Astrocyte (in vitro differentiated cells and primary cell): ENCODE measurements at regions not wholly inside any gene's neighbourhood (a gene's known extent, or its start where the extent isn't known, plus 50 kb on each side); places are given as distances from the start of the nearest gene placed in this dataset.

Source experiments
- DNase-seq: peaks from one replicate; pipeline ENCODE4 v3.0.0-alpha.2; 2010; ENCODE audit warnings: low read depth
- FAIRE-seq: peaks from 2 replicates; lab custom pipeline; 2011; peaks lifted over from hg19 to GRCh38; lab: Jason Lieb, UNC
- H2AFZ ChIP-seq: 2 replicates; pipeline ENCODE4 v1.6.0; 2012; ENCODE audit warnings: low read depth, low read length, inconsistent platforms
- H3K27ac ChIP-seq: 2 replicates; pipeline ENCODE4 v1.5.1; 2011; ENCODE audit warnings: low read depth, low read length, inconsistent platforms
- H3K27me3 ChIP-seq: 2 replicates; pipeline ENCODE4 v1.6.0; 2011; ENCODE audit warnings: low read length, inconsistent platforms; ENCODE audit not compliant: insufficient read depth
- H3K36me3 ChIP-seq: 2 replicates; pipeline ENCODE4 v1.5.1; 2011; ENCODE audit warnings: low read length, inconsistent platforms; ENCODE audit not compliant: insufficient read depth
- H3K4me1 ChIP-seq: 2 replicates; pipeline ENCODE4 v1.5.1; 2011; ENCODE audit warnings: low read length, inconsistent platforms; ENCODE audit not compliant: insufficient read depth
- H3K4me2 ChIP-seq: 2 replicates; pipeline ENCODE4 v1.6.0; 2012; ENCODE audit warnings: low read length, inconsistent platforms
- H3K4me3 ChIP-seq: 2 replicates; pipeline ENCODE4 v1.5.1; 2011; ENCODE audit warnings: low read depth, mild to moderate bottlenecking, low read length, inconsistent platforms; ENCODE audit not compliant: insufficient read depth
- H3K79me2 ChIP-seq: 2 replicates; pipeline ENCODE4 v1.6.0; 2012; ENCODE audit warnings: mild to moderate bottlenecking, low read length, inconsistent platforms; ENCODE audit not compliant: insufficient read depth
- H3K9ac ChIP-seq: 2 replicates; pipeline ENCODE4 v1.6.0; 2012; ENCODE audit warnings: mild to moderate bottlenecking, low read length, inconsistent platforms
- H3K9me3 ChIP-seq: 2 replicates; pipeline ENCODE4 v1.5.1; 2012; ENCODE audit warnings: low read depth, mild to moderate bottlenecking, low read length, inconsistent platforms; ENCODE audit not compliant: insufficient read depth
- H4K20me1 ChIP-seq: 2 replicates; pipeline ENCODE4 v1.6.0; 2012; ENCODE audit warnings: low read length, inconsistent platforms; ENCODE audit not compliant: insufficient read depth
- H3K27ac Mint-ChIP-seq: one replicate; pipeline ENCODE4 v1.8.0; 2021; ENCODE audit warnings: mild to moderate bottlenecking, mixed read lengths; ENCODE audit not compliant: unreplicated experiment
- H3K27me3 Mint-ChIP-seq: one replicate; pipeline ENCODE4 v1.8.0; 2021; ENCODE audit warnings: low read depth, mixed read lengths; ENCODE audit not compliant: unreplicated experiment
- H3K36me3 Mint-ChIP-seq: one replicate; pipeline ENCODE4 v1.8.0; 2021; ENCODE audit warnings: low read depth, mixed read lengths; ENCODE audit not compliant: unreplicated experiment
- H3K4me1 Mint-ChIP-seq: one replicate; pipeline ENCODE4 v1.8.0; 2021; ENCODE audit warnings: low read depth, mixed read lengths; ENCODE audit not compliant: unreplicated experiment
- H3K4me3 Mint-ChIP-seq: one replicate; pipeline ENCODE4 v1.8.0; 2021; ENCODE audit warnings: mild to moderate bottlenecking, moderate library complexity, mixed read lengths; ENCODE audit not compliant: unreplicated experiment
- H3K9me3 Mint-ChIP-seq: one replicate; pipeline ENCODE4 v1.8.0; 2021; ENCODE audit warnings: mild to moderate bottlenecking, mixed read lengths; ENCODE audit not compliant: unreplicated experiment
- EZH2 ChIP-seq: IDR thresholded peaks from 2 replicates; pipeline ENCODE4 v1.6.1; 2012; ENCODE audit warnings: mild to moderate bottlenecking, low read length, inconsistent platforms; ENCODE audit not compliant: insufficient read depth
- TF ChIP-seq, protein P1 (sequence below): IDR thresholded peaks from 2 replicates; pipeline ENCODE4 v1.5.1; 2011; ENCODE audit warnings: low read depth, mild to moderate bottlenecking, inconsistent platforms, low read length, moderate library complexity; ENCODE audit not compliant: insufficient read depth

DNA sequence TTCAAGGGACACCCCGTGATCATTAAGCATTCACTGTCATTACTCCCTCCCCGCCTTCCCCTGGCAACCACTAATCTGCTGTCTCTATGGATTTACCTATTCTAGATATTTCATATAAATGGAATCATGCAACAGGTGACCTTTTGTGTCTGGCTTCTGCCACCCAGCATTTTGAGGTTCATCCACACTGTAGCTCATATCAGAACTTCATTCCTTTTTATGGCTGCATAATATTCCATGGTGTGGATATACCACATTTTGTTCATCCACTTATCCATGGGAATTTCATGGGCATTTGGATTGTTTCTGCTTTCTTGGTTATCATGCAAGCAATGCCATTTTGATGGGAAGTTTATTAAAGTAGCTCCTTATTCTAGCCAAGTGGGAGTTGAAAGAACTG lies 184.2 kb upstream of the VASH1 start:
- no peaks in the 10 kb centered on the region for H4K20me1 ChIP-seq
- TF ChIP-seq, protein P1, sequence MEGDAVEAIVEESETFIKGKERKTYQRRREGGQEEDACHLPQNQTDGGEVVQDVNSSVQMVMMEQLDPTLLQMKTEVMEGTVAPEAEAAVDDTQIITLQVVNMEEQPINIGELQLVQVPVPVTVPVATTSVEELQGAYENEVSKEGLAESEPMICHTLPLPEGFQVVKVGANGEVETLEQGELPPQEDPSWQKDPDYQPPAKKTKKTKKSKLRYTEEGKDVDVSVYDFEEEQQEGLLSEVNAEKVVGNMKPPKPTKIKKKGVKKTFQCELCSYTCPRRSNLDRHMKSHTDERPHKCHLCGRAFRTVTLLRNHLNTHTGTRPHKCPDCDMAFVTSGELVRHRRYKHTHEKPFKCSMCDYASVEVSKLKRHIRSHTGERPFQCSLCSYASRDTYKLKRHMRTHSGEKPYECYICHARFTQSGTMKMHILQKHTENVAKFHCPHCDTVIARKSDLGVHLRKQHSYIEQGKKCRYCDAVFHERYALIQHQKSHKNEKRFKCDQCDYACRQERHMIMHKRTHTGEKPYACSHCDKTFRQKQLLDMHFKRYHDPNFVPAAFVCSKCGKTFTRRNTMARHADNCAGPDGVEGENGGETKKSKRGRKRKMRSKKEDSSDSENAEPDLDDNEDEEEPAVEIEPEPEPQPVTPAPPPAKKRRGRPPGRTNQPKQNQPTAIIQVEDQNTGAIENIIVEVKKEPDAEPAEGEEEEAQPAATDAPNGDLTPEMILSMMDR, result no peak
- no peak for TF ChIP-seq EZH2
- Mint-ChIP-seq H3K27me3 (peaks cover 25% of the 10 kb centered on the region), H3K27ac (no peak overlapping the region), H3K9me3 (peaks cover 1% of the 10 kb centered on the region), H3K4me3 (no peak overlapping the region), H3K36me3 (no peaks in the 10 kb centered on the region), H3K4me1 (no peaks in the 10 kb centered on the region)
- H3K36me3 ChIP-seq, result no peaks in the 10 kb centered on the region
- H3K4me1 ChIP-seq, result no peaks in the 10 kb centered on the region
- H3K27me3 ChIP-seq, result no peaks in the 10 kb centered on the region
- H3K4me3 ChIP-seq, result no peak overlapping the region
- H3K27ac ChIP-seq, result no peak overlapping the region
- H3K4me2 ChIP-seq, result no peak overlapping the region
- DNase-seq, result no peak
- FAIRE-seq, result no peak
- H3K9ac ChIP-seq, result no peak overlapping the region
- no peak overlapping the region for H2AFZ ChIP-seq
- no peaks in the 10 kb centered on the region for H3K9me3 ChIP-seq
- no peaks in the 10 kb centered on the region for H3K79me2 ChIP-seq

DNA sequence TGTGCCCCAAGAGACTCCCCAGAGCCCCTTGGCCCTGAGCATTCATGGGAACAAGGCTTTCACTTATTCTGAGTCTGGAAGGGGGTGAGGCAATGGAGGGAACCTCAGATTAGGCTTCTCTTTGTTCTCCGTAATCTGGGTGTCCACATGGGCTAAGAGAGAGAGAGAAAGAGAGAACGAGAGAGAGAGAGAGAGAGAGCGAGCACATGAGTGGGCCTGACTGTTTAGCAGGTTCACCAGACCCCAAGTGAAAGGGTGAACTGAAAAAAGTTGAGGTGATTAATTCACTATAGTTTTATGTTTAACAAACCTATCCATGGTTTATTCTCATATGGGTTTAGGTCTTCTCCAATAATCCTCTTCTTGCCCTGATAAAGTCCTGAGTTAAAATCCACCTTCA lies 183.4 kb upstream of the VASH1 start:
- DNase-seq (no peak), FAIRE-seq (no peak)
- no peak overlapping the region for H3K9ac ChIP-seq
- TF ChIP-seq, protein P1, result no peak
- no peak for TF ChIP-seq EZH2
- Mint-ChIP-seq H3K27ac (no peak overlapping the region), H3K36me3 (no peaks in the 10 kb centered on the region), H3K9me3 (peaks cover 1% of the 10 kb centered on the region), H3K27me3 (peaks cover 25% of the 10 kb centered on the region), H3K4me1 (no peaks in the 10 kb centered on the region), H3K4me3 (no peak overlapping the region)
- H3K27ac ChIP-seq, result no peak overlapping the region
- H3K27me3 ChIP-seq, result no peaks in the 10 kb centered on the region
- H3K9me3 ChIP-seq, result no peaks in the 10 kb centered on the region
- no peak overlapping the region for H3K4me3 ChIP-seq
- no peaks in the 10 kb centered on the region for H3K4me1 ChIP-seq
- no peaks in the 10 kb centered on the region for H3K36me3 ChIP-seq
- H2AFZ ChIP-seq, result no peak overlapping the region
- no peak overlapping the region for H3K4me2 ChIP-seq
- no peaks in the 10 kb centered on the region for H4K20me1 ChIP-seq
- no peaks in the 10 kb centered on the region for H3K79me2 ChIP-seq

DNA sequence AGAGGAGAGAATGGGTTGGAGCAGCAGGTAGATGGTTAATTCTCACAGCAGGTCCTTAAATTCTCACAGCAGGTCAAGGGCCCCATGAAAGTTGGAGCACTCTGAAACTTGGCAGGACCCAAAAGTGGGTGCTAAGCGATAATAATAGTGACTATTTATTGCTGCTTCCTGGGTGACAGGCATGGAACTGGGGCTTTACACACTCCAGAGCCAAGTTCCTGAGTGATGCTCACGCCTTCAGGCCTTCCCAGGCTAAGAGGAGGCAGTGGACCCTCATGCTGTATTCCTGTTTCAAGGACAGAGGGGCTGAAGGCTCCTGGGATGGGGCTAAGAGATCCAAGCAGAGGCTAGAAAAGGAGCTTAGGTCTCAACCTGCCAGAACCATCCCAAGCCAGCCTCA lies 180.9 kb upstream of the VASH1 start:
- no peaks in the 10 kb centered on the region for H3K36me3 ChIP-seq
- no peak overlapping the region for H3K4me2 ChIP-seq
- no peak for DNase-seq
- H3K27me3 ChIP-seq, result no peaks in the 10 kb centered on the region
- no peaks in the 10 kb centered on the region for H3K4me1 Mint-ChIP-seq
- no peaks in the 10 kb centered on the region for H4K20me1 ChIP-seq
- no peak overlapping the region for H3K4me3 ChIP-seq
- no peak overlapping the region for H3K9ac ChIP-seq
- no peaks in the 10 kb centered on the region for H3K79me2 ChIP-seq
- no peak overlapping the region for H3K27ac ChIP-seq
- no peak for FAIRE-seq
- TF ChIP-seq, protein P1, result no peak
- no peak for TF ChIP-seq EZH2
- no peaks in the 10 kb centered on the region for H3K4me1 ChIP-seq
- H3K9me3 ChIP-seq, result no peaks in the 10 kb centered on the region
- no peaks in the 10 kb centered on the region for H3K36me3 Mint-ChIP-seq
- H2AFZ ChIP-seq, result no peak overlapping the region
- no peak overlapping the region for H3K4me3 Mint-ChIP-seq
- peaks cover 1% of the 10 kb centered on the region for H3K9me3 Mint-ChIP-seq
- no peak overlapping the region for H3K27ac Mint-ChIP-seq
- peaks cover 12% of the 10 kb centered on the region for H3K27me3 Mint-ChIP-seq
